H9 (cell line): ENCODE measurements at regions not wholly inside any gene's neighbourhood (a gene's known extent, or its start where the extent isn't known, plus 50 kb on each side); places are given as distances from the start of the nearest gene placed in this dataset.

ENCODE experiments used
- DNase-seq: peaks from one replicate; pipeline ENCODE4 v3.0.0-alpha.2; 2017
- H2AFZ ChIP-seq: one replicate; pipeline ENCODE4 v1.6.1; 2013; ENCODE audit warnings: mild to moderate bottlenecking, low read length, control low read depth, moderate library complexity
- H2AK5ac ChIP-seq: 2 replicates; pipeline ENCODE4 v1.6.1; 2013; ENCODE audit warnings: low read length, control low read depth, mixed read lengths; ENCODE audit not compliant: insufficient read length
- H2BK120ac ChIP-seq: one replicate; pipeline ENCODE4 v1.6.1; 2013; ENCODE audit warnings: low read depth, mild to moderate bottlenecking, low read length, control low read depth, inconsistent platforms; ENCODE audit not compliant: poor library complexity, severe bottlenecking
- H2BK12ac ChIP-seq: 2 replicates; pipeline ENCODE4 v1.6.1; 2013; ENCODE audit warnings: low read length, control low read depth, mixed read lengths, low read depth; ENCODE audit not compliant: insufficient read length
- H2BK15ac ChIP-seq: 2 replicates; pipeline ENCODE4 v1.6.1; 2013; ENCODE audit warnings: low read depth, low read length, control low read depth
- H2BK20ac ChIP-seq: one replicate; pipeline ENCODE4 v1.6.1; 2013; ENCODE audit warnings: low read depth, mild to moderate bottlenecking, low read length, control low read depth, inconsistent platforms; ENCODE audit not compliant: poor library complexity, severe bottlenecking
- H2BK5ac ChIP-seq: 2 replicates; pipeline ENCODE4 v1.6.1; 2013; ENCODE audit warnings: low read length, control low read depth, mixed read lengths; ENCODE audit not compliant: insufficient read length
- H3K14ac ChIP-seq: 2 replicates; pipeline ENCODE4 v1.6.1; 2013; ENCODE audit warnings: low read length, control low read depth; ENCODE audit not compliant: insufficient read depth
- H3K18ac ChIP-seq: 2 replicates; pipeline ENCODE4 v1.6.1; 2013; ENCODE audit warnings: low read depth, mild to moderate bottlenecking, mixed read lengths, low read length, control low read depth; ENCODE audit not compliant: insufficient read length
- H3K23ac ChIP-seq: 2 replicates; pipeline ENCODE4 v1.6.1; 2013; ENCODE audit warnings: low read length, control low read depth, mixed read lengths, low read depth; ENCODE audit not compliant: insufficient read length
- H3K23me2 ChIP-seq: 2 replicates; pipeline ENCODE4 v1.6.1; 2013; ENCODE audit warnings: low read depth, mild to moderate bottlenecking, mixed read lengths, low read length, control low read depth; ENCODE audit not compliant: insufficient read length, poor library complexity, severe bottlenecking
- H3K27ac ChIP-seq: 2 replicates; pipeline ENCODE4 v1.5.1; 2013; ENCODE audit warnings: low read length, control low read depth, mixed read lengths, low read depth; ENCODE audit not compliant: insufficient read length
- H3K27me3 ChIP-seq: 2 replicates; pipeline ENCODE4 v1.6.1; 2013; ENCODE audit warnings: low read length, control low read depth, inconsistent platforms; ENCODE audit not compliant: insufficient read depth
- H3K4ac ChIP-seq: 2 replicates; pipeline ENCODE4 v1.6.1; 2013; ENCODE audit warnings: low read depth, mild to moderate bottlenecking, control low read depth, inconsistent platforms, low read length, moderate library complexity
- H3K4me1 ChIP-seq: 2 replicates; pipeline ENCODE4 v1.6.1; 2013; ENCODE audit warnings: low read length, control low read depth, inconsistent platforms; ENCODE audit not compliant: insufficient read depth
- H3K4me2 ChIP-seq: 2 replicates; pipeline ENCODE4 v1.6.1; 2013; ENCODE audit warnings: low read length, control low read depth, mixed read lengths; ENCODE audit not compliant: insufficient read length, insufficient read depth
- H3K56ac ChIP-seq: 2 replicates; pipeline ENCODE4 v1.6.1; 2013; ENCODE audit warnings: low read depth, mild to moderate bottlenecking, mixed read lengths, low read length, control low read depth; ENCODE audit not compliant: insufficient read length
- H3K79me1 ChIP-seq: 2 replicates; pipeline ENCODE4 v1.6.1; 2013; ENCODE audit warnings: low read depth, mild to moderate bottlenecking, moderate library complexity, low read length, control low read depth, inconsistent platforms; ENCODE audit not compliant: insufficient read depth, poor library complexity, severe bottlenecking
- H3K79me2 ChIP-seq: 2 replicates; pipeline ENCODE4 v1.6.1; 2013; ENCODE audit warnings: low read length, control low read depth, inconsistent platforms; ENCODE audit not compliant: insufficient read depth
- H3K9ac ChIP-seq: 2 replicates; pipeline ENCODE4 v1.6.1; 2013; ENCODE audit warnings: low read length, control low read depth, mixed read lengths; ENCODE audit not compliant: insufficient read length; ENCODE audit errors: extremely low read depth
- H3K9me3 ChIP-seq: one replicate; pipeline ENCODE4 v1.6.1; 2013; ENCODE audit warnings: low read depth, low read length, inconsistent platforms; ENCODE audit not compliant: control insufficient read depth
- H3T11ph ChIP-seq: one replicate; pipeline ENCODE4 v1.6.1; 2013; ENCODE audit warnings: mild to moderate bottlenecking, low read length, control low read depth, inconsistent platforms
- H4K20me1 ChIP-seq: one replicate; pipeline ENCODE4 v1.6.1; 2013; ENCODE audit not compliant: control insufficient read depth, insufficient read length, insufficient read depth
- H4K5ac ChIP-seq: 2 replicates; pipeline ENCODE4 v1.6.1; 2013; ENCODE audit warnings: low read depth, mild to moderate bottlenecking, mixed read lengths, low read length, control low read depth; ENCODE audit not compliant: insufficient read length
- H4K8ac ChIP-seq: replicated peaks from 2 replicates; pipeline ENCODE4 v1.6.1; 2013; ENCODE audit warnings: low read length, control low read depth, mixed read lengths, low read depth; ENCODE audit not compliant: insufficient read length
- H4K91ac ChIP-seq: 2 replicates; pipeline ENCODE4 v1.6.1; 2013; ENCODE audit warnings: low read depth, mild to moderate bottlenecking, moderate library complexity, mixed read lengths, low read length, control low read depth; ENCODE audit not compliant: insufficient read length
- H3K27ac Mint-ChIP-seq, 3 experiments: 2 replicates in 2 of 3; 3 replicates in 1 of 3; pipeline ENCODE4 v1.8.0; 2020 to 2021; ENCODE audit warnings: mixed read lengths in 3 of 3, mild to moderate bottlenecking in 1 of 3, moderate library complexity in 1 of 3
- H3K27me3 Mint-ChIP-seq: 2 replicates; pipeline ENCODE4 v1.8.0; 2021; ENCODE audit warnings: low read depth, mild to moderate bottlenecking, moderate library complexity, mixed read lengths
- H3K36me3 Mint-ChIP-seq, 3 experiments: 2 replicates in 2 of 3; 3 replicates in 1 of 3; pipeline ENCODE4 v1.8.0; 2020 to 2021; ENCODE audit warnings: low read depth in 3 of 3, mixed read lengths in 3 of 3; ENCODE audit not compliant: insufficient read depth in 1 of 3
- H3K4me1 Mint-ChIP-seq, 2 experiments: 2 replicates each; pipeline ENCODE4 v1.8.0; 2020; ENCODE audit warnings: mixed read lengths in 2 of 2
- H3K4me3 Mint-ChIP-seq, 2 experiments: 2 replicates in 1 of 2; 3 replicates in 1 of 2; pipeline ENCODE4 v1.8.0; 2020 to 2021; ENCODE audit warnings: mild to moderate bottlenecking in 2 of 2, mixed read lengths in 2 of 2, moderate library complexity in 1 of 2
- H3K9me3 Mint-ChIP-seq, 2 experiments: 2 replicates in 1 of 2; 3 replicates in 1 of 2; pipeline ENCODE4 v1.8.0; 2020; ENCODE audit warnings: mild to moderate bottlenecking in 2 of 2, mixed read lengths in 2 of 2, moderate library complexity in 1 of 2
- CTCF ChIP-seq: fragments of 200-600 bp; sonication (generic); conservative IDR thresholded peaks from 3 replicates; pipeline ENCODE4 v1.8.0; 2021; ENCODE audit warnings: antibody characterized with exemption, mild to moderate bottlenecking
- WGBS: extraction: QIAGEN DNeasy Blood & Tissue Kit; methylation state at CpG from one replicate; pipeline ENCODE4 v1.1.7; 2013; ENCODE audit warnings: missing lambda C conversion rate, low lambda C conversion rate, mixed read lengths; ENCODE audit not compliant: insufficient read length; ENCODE audit errors: extremely low coverage; 5-methylcytosine and 5-hydroxymethylcytosine counted together

DNA sequence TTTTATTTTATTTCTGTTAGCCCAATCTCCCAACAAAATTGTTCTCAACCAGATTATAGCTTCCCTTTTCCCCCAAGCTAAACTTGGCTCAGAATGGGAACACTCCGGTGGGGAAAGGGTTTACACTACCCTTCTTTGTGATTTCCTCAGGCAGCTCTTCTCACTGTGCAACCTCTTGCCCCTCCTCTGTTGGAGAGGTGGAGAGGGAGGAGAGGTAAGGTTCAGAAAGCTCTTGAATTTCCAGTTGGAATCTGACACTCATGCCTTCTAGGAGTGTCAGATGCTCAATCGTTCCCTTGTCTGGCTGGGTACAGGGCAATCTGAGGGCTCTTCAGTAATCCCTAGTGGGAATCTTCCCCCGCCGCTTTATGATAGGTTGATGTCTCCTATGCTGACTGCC, 486.1 kb upstream of the KLF12 start:
- no peaks in the 10 kb centered on the region for H3K36me3 Mint-ChIP-seq
- H3K23ac ChIP-seq = no peak overlapping the region
- H3K27me3 ChIP-seq = no peaks in the 10 kb centered on the region
- H3K4me2 ChIP-seq = no peak overlapping the region
- no peak overlapping the region for H4K8ac ChIP-seq
- no peak overlapping the region for H4K91ac ChIP-seq
- H2BK5ac ChIP-seq = no peak overlapping the region
- H2BK15ac ChIP-seq = no peak overlapping the region
- no peak overlapping the region for H3T11ph ChIP-seq
- H3K27ac ChIP-seq = no peak overlapping the region
- WGBS = no CpG with 5 or more reads among the region's 4 CpGs
- TF ChIP-seq CTCF = no peak
- H3K79me2 ChIP-seq = no peaks in the 10 kb centered on the region
- H3K9ac ChIP-seq = no peak overlapping the region
- H3K4ac ChIP-seq = no peak overlapping the region
- H3K4me1 Mint-ChIP-seq = peaks cover 6 to 8% of the 10 kb centered on the region in 2 experiments
- no peak overlapping the region for H3K4me3 Mint-ChIP-seq
- no peak for DNase-seq
- peaks cover 2% of the 10 kb centered on the region; the same call in 1 of the 2 replicates for H3K4me1 ChIP-seq
- no peaks in the 10 kb centered on the region for H3K27me3 Mint-ChIP-seq
- no peak overlapping the region for H3K27ac Mint-ChIP-seq
- no peak overlapping the region for H2BK20ac ChIP-seq
- H3K56ac ChIP-seq = no peak overlapping the region
- no peaks in the 10 kb centered on the region for H3K79me1 ChIP-seq
- no peak overlapping the region for H2BK12ac ChIP-seq
- no peak overlapping the region for H4K5ac ChIP-seq
- H3K18ac ChIP-seq = no peak overlapping the region
- no peaks in the 10 kb centered on the region for H3K23me2 ChIP-seq
- H2BK120ac ChIP-seq = no peak overlapping the region
- H3K9me3 Mint-ChIP-seq = no peaks in the 10 kb centered on the region
- H2AFZ ChIP-seq = no peak overlapping the region
- H3K9me3 ChIP-seq = no peaks in the 10 kb centered on the region
- H3K14ac ChIP-seq = no peak overlapping the region
- no peaks in the 10 kb centered on the region for H4K20me1 ChIP-seq
- H2AK5ac ChIP-seq = no peak overlapping the region
